ENCODE measurements at regions not wholly inside any gene's neighbourhood (a gene's known extent, or its start where the extent isn't known, plus 50 kb on each side); places are given as distances from the start of the nearest gene placed in this dataset.
"Not testable (repeated sequence)": the region's sequence is repeated elsewhere in the genome, so short reads cannot be mapped to it uniquely, and the experiment has no call there.

DNA sequence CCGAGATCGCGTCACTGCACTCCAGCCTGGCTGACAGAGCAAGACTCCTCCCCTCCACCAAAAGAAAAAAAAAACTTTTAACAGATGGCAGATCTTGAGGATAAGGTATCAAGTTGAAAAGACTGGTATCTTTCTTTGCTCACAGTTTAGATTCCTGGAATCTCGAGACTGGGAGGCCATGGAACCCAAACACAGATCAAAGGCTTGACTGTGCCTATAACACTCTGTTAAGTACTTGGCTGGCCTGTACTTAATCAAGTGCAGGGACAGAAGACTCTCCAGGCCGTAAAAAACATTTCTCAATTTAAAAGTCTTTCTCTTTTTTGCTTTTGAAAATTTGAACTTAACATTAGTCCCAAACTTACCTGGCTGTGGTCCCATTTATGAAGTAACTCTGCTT is 107.1 kb upstream of the ZNF516 start:
- no peak for DNase-seq

DNA sequence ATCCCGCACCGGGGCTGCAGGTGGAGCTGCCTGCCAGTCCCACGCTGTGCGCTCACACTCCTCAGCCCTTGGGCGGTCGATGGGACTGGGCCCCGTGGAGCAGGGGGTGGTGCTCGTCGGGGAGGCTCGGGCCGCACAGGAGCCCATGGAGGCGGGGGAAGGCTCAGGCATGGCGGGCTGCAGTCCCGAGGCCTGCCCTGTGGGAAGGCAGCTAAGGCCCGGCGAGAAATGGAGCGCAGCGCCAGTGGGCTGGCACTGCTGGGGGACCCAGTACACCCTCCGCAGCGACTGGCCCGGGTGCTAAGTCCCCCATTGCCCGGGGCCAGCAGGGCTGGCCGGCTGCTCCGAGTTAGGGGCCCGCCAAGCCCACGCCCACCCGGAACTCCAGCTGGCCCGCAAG is 105.0 kb upstream of the ZNF516 start:
- DNase-seq = not testable (repeated sequence)

DNA sequence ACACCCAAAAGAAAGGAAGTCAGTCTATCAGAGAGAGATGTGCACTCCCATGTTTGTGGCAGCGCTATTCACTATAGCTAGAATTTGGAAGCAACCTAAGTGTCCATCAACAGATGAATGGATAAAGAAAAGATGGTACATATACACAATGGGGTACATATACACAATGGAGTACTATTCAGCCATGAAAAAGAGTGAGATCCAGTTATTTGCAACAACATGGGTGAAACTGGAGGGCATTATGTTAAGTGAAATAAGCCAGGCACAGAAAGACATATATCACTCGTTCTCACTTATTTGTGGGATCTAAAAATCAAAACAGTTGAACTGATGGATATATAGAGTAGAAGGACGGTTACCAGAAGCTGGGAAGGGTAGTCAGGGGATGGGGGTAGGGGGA is 99.9 kb upstream of the ZNF516 start:
- no peak for DNase-seq

DNA sequence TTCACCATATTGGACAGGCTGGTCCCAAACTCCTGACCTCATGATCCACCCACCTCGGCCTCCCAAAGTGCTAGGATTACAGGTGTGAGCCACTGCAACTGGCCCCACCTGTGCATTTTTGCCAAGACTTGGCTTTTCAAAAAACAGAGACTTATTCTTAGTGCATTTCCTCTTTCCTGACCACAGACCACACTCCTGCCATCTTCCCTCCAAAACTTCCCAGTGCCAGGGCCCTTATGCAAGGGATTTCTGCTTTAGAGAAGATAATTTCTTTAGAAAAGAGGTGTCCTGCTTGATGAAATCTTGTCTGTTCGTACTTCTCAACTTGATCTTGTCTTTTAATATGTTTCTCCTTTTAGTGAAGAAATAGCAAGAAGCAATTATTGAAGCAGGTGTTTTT is 98.8 kb upstream of the ZNF516 start:
- no peak for DNase-seq

DNA sequence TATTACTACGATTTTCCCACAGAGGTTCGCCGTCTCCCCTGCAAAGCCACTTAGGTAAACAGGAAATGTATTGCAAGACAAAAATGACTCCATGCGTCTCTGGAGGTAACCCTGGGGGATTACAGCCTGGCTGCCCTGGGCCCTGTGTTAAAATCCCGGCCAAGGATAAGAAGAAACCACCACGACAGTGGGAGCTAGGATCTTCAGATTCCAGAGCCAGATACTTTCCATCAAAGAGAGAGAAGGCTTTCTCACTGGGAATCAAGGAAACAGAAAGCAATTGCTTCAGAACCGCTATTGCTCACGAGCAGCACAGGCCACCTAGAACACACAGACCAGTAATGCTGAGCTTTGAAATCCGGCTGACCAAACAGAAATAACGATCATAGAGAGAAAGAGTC is 97.9 kb upstream of the ZNF516 start:
- no peak for DNase-seq

DNA sequence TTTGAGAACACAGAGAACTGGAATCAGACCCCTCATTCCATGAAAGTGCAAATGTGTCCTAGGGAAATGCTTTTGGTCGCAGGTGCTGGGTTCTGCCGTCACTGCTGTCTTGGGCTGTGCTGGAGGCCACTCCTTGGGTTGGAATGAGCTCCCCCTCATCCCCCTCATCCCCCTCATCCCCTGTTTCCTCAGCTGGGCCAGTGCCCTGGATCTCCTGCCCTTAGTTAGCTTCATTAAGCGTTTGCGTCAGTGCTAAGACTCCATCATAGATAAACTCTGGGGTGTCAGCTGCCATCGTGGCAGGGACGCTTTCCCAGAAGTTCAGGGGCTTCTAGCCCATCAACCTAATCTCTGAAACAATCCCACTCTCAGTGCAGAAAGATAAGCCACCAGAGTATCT is 97.1 kb upstream of the ZNF516 start:
- no peak for DNase-seq

DNA sequence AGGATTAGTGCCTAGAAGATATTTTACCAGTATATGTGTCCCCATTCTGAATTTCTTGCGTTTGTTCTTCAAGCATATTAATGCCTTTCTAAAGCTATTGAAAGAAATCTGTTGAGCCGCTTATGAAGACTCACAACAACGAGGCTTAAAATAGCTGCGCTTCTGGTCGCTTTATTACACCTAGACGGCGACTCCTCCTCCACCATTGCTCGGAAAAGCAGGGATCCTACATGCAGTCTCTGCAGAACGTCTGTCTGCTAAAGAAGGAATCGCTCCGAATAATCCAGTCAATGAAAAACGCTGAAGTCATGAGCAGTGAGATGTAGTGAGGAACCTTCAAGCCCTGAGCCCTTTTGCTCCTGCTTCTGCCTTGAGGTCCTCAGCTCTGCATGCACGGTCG is 94.8 kb upstream of the ZNF516 start:
- no peak for DNase-seq

DNA sequence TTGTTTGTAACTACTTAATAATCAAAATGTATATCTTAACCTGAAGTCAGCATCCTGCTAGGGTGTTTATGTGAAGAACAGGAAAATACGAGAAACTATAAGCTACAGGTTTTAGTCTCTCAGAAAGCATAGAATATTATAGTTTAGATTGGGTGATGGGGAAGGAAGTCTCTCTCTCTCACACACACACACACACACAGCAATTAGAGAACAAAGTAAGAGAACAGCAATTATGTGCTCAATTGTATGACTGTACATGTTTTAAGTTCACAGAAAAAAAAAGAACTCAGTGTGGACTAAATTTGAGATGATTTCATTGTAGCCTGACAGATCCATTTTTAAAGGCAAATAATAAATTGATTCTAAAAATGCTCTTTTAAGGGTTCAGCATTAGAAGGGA is 94.3 kb upstream of the ZNF516 start:
- no peak for DNase-seq

DNA sequence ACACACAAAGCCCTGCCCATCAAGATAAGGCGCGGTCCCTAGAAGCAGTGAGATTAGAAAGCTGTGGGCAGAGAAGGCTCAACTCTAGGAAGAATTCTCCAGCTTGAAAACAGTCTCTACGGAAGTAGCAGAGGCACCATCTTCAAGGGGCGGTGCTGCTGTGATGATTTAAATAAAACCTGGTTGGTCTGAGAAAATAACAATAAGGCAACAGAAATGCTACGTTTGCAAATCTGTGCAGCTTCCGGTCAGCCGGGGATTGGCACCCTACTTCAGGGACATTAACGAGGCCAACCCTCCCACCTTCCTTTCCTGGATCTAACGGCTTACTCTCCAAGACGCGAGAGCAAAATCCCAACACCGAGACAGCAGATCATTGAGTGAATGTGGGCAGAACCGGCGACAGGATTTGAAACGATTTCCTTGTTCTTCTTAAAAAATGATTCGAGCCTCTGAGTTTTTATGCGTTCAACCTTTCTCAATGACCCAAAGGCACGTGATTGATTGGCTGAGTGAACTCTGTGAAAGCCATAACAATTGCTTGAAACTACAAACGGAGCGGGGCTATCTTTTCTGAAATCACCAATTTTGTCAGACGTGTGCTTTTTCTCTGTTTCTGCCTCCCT is 93.7 kb upstream of the ZNF516 start:
- DNase-seq = no peak

DNA sequence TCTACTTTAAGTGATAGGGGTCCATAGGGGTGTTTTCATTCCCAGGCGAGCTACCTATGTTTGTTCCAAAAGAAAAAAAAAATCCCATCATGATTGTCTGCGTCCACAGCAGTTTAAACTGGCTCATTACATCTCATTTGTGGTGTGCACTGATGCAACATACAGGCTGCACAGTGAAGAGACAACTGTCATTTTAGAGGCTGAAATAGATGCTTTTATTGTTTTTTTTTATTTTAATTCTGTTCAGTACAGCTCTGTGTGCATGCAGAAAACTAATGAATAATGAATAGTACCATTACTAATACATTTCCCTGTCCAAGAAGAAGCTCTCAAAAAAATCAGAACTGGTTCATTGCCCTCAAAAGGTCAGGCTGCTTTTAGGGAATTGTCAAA is 92.8 kb upstream of the ZNF516 start:
- DNase-seq = no peak

DNA sequence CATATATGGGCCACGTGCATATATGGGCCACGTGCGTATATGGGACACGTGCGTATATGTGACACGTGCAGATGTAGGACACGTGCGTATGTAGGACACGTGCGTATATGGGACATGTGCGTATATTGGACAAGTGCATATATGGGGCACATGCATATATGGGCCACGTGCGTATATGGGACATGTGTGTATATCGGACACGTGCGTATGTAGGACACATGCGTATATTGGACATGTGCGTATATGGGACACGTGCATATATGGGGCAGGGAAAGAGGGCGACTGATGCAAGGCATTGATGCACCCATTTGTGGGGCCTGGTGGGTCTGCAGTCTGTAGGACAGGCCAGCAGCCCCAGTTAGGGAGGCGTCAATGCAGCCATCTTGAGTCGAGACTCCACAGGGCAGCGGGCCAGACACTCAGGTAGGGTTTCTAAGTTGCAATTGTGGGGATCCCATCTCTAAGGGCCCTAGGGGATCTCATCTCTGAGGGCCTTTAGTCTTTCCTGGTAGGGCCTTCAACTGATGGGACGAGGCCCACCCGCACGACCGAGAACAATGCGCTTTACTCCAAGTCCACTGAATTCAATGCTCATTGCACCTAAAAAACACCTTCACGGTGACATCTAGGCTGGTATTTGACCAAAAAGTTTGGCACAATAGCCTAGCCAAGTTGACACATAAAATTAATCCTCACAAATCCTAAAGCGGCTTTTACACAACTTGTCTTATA is 92.3 kb upstream of the ZNF516 start:
- no peak for DNase-seq

DNA sequence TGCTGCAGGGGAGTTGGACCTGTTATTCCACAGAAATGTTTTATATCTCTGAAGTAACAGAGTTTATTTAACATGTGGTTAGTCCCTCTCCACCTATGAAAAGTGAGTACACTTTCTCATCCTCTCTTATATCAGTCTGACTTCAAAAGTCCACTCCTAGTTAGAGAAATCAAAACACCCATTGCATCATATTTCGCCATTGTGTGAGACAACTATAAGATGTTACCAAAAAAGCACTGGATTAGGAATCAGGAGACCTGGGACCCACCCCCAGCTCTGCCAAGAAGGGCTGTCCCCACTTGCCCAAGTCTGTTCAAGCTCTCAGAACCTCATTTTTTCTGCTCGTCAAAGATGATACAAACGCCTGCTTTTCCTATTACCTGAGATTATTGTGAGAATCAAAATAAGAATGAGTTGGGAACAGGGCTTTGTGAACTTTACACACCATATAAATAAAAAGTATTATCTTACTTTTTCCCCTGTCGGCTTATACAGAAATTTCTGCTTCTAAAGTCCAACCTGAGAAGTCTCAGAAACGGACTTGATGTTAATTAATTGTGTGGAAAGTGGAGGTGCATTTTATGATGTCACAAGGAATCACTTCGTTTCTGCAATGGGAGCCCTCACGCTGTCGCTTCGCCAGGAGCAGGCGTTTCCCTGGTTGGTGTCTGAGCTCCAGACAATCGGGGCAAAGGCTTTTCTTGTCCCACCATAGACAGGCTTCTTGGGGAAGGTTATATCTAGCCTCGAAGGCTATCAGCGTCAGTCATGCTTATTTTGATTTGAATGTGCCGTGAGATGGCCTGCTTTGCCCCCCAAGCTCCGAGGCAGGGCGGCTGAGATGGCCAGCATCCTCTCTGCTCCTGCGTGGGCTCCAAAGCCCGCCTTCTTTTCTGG is 89.6 kb upstream of the ZNF516 start:
- no peak for DNase-seq

DNA sequence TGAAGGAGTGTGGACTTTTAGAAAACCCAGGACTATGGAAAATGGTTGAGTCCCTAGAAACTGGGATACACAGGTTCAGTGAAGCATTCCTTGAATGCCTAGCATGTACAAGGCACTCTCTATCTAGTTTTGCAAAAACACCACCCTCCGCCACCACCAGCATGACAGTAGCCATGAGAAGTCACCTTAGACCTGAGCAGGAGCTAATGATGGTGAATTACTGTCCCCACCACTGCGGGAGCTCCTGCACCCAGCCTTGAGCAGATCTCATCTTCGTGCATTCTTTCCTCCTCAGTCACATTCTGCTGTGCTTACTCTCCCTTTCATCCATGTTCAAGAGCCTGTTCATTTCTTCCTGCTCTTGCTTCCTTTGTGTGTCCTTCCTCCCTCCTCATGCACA is 86.2 kb upstream of the ZNF516 start:
- DNase-seq = no peak

DNA sequence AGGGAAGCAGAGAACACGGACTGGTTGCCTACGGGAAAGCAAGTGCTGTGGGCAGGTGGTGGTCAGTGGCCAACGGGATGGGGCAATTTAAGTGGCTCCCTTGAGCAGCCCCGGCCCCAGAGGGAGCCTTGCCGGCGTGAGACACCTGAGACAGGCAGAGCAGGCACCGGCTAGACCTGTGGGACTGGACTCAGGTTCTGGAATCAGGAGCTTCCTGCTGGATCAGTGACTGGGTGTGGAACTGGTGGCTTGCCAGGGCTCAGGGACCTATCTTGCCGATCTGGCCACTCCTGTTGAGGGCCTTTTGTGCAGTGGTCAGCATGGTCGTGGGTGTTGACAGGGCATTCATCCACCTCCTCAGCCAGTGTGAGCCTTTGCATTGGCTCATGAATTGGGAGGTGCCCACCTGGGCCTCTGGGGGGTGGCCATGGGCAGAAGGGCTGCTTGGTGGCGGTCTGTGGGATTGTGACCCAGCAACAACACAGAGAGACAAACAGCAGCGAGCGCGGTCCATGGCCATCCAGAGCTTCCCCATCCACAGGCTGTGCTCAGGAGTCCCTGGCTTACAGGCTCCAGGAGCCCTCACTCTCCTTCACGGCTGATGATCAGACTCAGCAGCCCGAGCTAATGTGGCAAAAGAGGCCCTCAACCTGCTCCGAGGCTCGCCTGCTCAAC is 85.4 kb upstream of the ZNF516 start:
- no peak for DNase-seq

DNA sequence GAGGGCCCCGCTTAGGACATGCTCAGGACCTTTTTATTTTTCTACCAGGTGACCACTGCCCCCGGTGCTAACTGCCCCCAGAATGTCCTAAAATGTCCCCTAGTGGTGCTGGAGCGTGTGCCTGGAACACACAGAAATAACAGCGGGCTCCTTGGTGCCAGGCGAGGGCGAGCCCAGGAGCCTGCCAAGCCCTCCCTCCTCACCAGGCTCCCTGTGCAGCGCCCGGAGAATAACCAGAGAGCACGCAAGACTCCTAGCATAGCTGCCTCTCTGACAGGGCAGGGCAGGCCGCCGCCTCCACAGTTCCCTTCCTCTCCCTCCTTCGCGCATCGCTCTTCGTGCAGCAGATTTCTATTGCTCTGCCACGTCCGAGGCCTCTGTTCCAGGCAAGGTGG is 84.3 kb upstream of the ZNF516 start:
- DNase-seq = no peak

DNA sequence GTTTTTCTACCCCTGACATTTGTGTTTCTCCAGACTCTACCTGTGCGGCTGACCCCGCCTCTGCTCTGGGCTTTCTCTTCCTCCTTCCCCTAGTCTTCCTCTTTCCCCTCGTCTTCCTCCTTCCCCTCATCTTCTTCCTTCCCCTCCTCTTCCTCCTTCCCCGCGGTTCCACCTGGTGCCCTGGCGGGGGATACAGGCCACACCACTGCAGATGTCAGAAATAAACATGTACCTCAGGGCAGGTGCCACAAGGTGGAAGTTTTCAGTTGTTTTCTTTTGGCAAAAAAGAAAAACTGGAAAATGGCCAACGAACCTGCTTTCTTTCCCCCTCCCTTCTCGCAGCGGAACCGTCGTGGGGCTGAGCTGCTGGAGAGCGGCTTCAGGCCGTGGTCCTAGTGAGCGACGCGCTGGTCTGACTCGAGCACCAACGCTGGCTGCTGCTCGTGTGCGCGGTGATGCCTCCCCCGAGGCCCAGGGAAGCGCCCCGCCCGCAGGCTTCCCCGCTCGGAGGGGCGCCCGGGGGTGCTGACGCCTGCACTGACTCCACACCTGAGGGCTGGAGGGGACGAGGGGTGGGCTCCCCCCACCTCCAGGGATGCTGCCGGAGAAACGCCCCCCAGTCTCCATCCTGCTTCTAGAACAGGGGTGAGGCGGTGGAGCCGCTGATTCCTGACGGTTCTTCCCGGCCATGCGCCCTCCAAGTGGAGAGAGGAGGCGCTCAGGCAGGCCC is 83.7 kb upstream of the ZNF516 start:
- DNase-seq = no peak

DNA sequence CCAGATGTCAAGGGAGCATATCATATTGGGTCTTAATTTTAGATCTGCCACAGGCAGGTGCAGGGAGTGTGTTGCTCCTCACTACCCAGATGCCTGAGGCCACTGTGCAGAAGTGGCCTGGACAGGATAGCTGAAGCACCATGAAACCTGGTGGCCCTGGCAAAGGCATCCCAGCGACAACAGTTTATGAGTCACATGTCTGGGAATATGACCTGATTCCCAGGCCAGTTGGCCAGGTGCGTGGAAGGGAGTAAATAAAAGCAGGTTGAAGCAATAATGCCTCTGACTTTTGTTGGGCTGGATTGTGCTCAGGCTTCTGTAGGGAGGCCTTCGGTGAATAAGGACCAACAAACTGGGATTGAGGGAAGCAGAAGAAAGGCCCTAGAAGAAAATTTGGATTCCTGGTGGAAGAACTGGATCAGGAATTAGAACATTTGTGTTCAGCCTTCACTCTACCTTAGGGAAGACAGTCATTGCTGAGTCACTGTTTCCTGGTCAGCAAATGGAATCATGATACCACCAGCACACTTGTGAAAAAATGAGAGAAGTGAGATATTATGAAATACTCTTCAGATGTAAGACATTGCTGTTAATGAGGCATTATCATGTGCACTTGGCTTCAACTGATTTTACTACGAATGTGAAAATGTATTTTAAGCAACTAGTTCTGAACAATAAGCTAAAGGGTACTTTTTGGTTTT is 78.4 kb upstream of the ZNF516 start:
- DNase-seq = no peak

DNA sequence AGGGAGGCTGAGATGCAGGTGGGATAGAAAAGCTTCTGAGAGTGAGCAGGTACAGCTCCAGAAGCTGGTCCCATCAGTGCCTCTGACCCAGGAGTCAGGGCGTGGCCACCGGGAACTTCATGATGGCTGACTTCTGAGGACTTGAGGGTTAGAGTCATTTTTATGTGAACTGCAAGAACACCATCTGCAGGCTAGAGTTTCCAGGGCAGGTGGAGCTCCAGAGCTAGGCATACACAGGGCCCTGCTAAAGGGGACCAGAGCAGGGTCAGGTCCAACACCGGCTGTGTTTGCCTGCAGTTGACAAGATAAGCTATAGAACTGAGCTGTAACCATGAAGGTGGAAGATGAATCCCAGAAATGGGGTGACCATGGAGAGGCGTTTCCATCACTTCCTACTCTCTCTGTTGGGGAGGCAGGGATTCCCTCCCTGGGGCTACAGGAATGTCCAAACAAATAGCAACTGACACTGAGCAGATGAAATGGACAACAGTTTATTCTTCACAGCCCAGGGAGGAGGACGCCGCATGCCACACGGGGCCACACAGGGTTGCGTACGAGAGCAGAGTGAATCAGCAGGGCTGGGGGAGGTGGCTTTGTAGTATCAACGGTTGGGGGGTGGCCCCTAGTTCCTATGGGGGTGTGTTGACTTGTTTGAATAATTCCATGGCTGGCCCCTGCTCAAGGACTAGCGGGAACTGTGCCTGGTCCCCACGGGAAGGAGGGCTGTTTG is 77.6 kb upstream of the ZNF516 start:
- DNase-seq = no peak

DNA sequence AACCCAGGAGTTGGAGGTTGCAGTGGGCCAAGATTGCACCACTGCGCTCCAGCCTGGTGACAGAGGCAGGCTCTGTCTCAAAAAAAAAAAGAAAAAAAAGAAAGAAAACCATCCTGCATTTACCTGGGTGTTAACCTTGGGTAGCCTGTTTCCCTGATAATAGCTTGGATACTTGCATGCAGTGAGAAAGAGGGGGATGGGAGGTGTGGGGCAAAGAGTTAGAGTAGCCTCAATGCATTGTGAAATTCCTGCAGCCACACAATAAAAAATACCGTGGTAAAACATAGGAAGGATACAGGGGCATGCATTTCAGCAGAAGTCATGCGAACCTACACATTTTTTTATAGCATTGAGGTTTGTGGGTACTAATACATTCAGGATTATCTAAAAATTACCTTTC is 76.6 kb upstream of the ZNF516 start:
- no peak for DNase-seq

DNA sequence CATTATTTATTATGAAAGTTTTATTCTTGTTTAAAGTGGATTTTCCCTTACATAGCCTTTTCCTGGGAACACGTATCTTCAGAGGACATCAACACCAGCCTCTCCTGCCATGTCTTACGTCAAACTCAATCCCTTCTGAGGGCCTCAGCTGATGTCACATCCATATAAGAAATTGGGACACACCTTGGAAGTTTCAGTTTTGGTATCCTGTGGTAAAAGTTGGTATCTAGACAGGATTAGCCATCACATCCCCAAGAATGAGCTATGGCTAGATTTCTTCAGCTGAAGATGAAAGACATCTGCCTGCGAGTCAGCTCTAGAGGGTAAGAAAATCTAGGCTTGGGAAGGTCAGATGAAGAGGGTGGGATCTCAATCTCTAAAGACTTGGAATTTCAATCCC is 75.8 kb upstream of the ZNF516 start:
- DNase-seq = no peak

DNA sequence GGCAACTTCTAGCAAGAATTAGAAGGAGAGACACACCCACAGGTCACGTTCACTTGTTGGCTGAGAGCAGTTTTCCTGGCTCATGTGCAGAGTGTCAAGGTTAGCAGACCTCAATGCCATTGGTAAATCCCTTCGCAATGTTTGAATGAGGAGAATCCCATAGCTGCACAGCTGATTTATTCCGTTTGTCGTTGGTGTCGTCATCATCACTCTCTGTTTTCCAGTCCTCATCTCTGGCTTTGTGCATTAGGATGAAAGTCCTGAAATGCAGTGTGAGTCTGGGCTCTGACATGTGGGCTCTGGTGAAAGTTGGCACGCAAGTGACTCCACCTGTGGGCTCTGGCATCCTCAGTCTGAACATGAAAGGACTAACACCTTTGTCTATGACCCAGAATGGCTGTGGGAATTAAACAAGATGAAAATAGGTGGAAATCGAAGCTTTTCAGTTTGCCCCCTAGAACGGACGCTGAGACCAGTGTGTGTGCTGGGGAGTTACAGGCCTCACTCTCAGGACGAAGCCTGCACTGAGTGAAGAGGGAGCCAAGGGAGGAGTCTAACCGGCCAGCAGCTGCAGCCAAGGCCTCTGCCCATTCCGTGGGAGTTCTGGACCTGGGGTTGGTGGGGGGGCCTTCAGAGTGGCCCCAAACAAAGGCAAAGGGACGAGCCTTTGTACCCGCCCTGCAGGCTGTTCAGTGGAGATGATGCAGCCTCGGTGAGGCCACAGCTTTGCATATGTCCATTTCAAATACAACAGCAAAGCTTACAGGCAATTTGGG is 74.8 kb upstream of the ZNF516 start:
- DNase-seq = no peak

Data from NCI-H1048 (cell line).